HUES6 (cell line): ENCODE measurements at regions not wholly inside any gene's neighbourhood (a gene's known extent, or its start where the extent isn't known, plus 50 kb on each side); places are given as distances from the start of the nearest gene placed in this dataset.

Experiments used
- H3K27ac ChIP-seq: 2 replicates; pipeline ENCODE4 v1.7.0; 2013; ENCODE audit warnings: low read depth, mild to moderate bottlenecking, low read length, inconsistent platforms
- H3K27me3 ChIP-seq: 2 replicates; pipeline ENCODE4 v1.6.1; 2013; ENCODE audit warnings: low read length; ENCODE audit not compliant: control insufficient read depth, insufficient read depth
- H3K36me3 ChIP-seq: 2 replicates; pipeline ENCODE4 v1.6.1; 2013; ENCODE audit warnings: low read length; ENCODE audit not compliant: control insufficient read depth, insufficient read depth
- H3K4me1 ChIP-seq: 2 replicates; pipeline ENCODE4 v1.6.1; 2013; ENCODE audit warnings: low read length; ENCODE audit not compliant: control insufficient read depth, insufficient read depth
- H3K4me3 ChIP-seq: 2 replicates; pipeline ENCODE4 v1.5.1; 2013; ENCODE audit warnings: low read depth, low read length
- H3K9ac ChIP-seq: one replicate; pipeline ENCODE4 v1.6.1; 2013; ENCODE audit warnings: mild to moderate bottlenecking, low read length
- H3K9me3 ChIP-seq: 2 replicates; pipeline ENCODE4 v1.6.1; 2013; ENCODE audit warnings: low read depth, low read length; ENCODE audit not compliant: control insufficient read depth, insufficient read depth

DNA sequence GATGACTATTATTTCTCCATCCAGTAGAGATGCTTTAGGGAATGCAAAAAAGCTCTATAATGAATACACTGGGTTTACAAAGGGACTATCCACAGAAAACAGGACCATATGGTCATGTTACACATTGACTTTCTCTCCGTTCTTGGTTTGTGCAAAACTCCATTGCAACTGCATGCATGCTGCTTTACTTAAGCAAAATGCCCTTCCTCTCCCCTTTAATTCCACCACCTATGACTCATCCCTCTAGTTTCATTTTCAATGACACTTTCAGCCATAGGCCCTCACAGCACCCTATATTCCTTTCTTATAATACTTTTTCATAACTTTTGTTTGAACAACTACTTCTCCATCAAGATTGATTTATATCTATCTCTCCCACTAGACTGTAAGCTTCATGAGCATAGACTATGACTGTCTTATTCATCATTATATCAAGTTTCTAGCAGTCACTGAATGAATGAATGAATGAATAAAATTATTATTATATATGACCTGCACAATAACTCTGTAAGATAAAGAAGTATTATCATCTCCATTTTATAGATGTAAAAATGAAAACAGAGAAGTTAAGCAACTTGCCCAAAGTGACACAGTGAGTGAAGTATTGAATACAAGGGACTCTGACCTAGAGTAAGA, 248.9 kb downstream of the PLPP3 start:
- no peaks in the 10 kb centered on the region for H3K36me3 ChIP-seq
- H3K27me3 ChIP-seq, result no peaks in the 10 kb centered on the region
- no peaks in the 10 kb centered on the region for H3K9me3 ChIP-seq
- no peak overlapping the region for H3K4me3 ChIP-seq
- H3K4me1 ChIP-seq, result peaks cover 6% of the 10 kb centered on the region; the same call in 1 of the 2 replicates
- no peak overlapping the region for H3K27ac ChIP-seq
- H3K9ac ChIP-seq, result no peak overlapping the region

DNA sequence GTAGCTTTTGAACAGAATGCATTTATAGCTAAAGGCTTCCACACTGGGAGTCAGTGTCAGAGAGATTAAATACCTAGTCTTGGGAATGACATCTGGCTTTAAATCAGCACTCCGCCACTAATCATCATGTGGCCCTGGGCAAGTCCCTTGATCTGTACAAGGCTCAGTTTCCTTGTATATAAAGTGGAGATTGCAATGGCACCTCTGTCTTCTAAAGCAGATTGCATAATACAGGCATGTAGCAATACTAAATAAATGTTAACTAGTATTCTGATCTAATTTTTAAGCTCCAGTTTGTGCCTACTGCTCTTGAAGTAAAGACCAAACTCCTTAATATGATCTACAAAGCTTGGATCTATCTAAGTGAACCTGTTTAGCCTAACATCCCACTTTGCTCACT, 249.4 kb downstream of the PLPP3 start:
- H3K27ac ChIP-seq, result no peak overlapping the region
- H3K9ac ChIP-seq, result no peak overlapping the region
- H3K9me3 ChIP-seq, result no peaks in the 10 kb centered on the region
- no peak overlapping the region for H3K4me3 ChIP-seq
- no peaks in the 10 kb centered on the region for H3K36me3 ChIP-seq
- no peaks in the 10 kb centered on the region for H3K27me3 ChIP-seq
- H3K4me1 ChIP-seq, result peaks cover 6% of the 10 kb centered on the region; the same call in 1 of the 2 replicates

GRCh38 chr1:56327195-56327594, 252.2 kb downstream of the PLPP3 start:
- Histone ChIP-seq H3K36me3 (no peaks in the 10 kb centered on the region), H3K27ac (no peak overlapping the region), H3K9ac (no peak overlapping the region), H3K27me3 (no peaks in the 10 kb centered on the region), H3K9me3 (no peaks in the 10 kb centered on the region), H3K4me1 (peaks cover 6% of the 10 kb centered on the region; the same call in 1 of the 2 replicates), H3K4me3 (no peak overlapping the region)

DNA sequence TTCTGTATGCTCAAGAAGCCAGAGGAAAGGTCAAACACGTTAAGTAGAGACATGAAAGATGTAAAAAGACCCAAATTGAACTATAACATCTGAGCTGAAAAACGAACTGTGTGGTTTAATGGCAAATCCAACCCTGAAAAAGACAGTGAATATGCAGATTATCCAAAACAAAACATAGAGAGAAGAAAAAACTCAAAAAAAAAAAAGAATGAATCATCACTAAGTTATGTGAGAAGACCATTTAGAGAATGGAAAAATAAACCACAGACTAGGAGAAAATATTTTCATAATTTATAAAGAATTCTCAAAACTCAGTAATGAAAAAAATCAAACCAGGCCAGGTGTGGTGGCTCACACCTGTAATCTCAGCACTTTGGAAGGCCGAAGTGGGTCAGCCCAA, 253.3 kb downstream of the PLPP3 start:
- no peak overlapping the region for H3K27ac ChIP-seq

DNA sequence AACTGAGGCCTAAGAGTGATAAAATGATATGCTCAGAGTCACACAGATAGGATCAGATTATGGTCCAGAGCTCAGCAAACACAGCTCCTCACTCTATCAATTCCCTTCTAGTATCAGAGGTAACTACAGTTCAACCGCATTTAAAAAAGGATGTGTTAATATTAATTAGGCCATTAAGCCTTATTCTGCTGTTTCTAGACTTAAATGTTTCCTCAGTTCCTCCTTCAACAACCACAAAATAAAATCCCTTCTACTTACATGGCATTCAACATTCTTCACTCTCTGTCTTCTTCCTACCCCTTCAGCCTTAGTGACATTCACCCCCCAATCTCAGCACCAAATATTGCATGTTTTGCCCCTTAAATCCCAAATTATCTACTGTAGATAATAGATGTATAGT, 254.9 kb downstream of the PLPP3 start:
- no peak overlapping the region for H3K9ac ChIP-seq
- H3K36me3 ChIP-seq, result no peaks in the 10 kb centered on the region
- no peak overlapping the region for H3K27ac ChIP-seq
- H3K4me1 ChIP-seq, result no peaks in the 10 kb centered on the region
- H3K4me3 ChIP-seq, result no peak overlapping the region
- H3K27me3 ChIP-seq, result no peaks in the 10 kb centered on the region
- no peaks in the 10 kb centered on the region for H3K9me3 ChIP-seq

More for the DNA sequence above, 253.3 kb downstream of the PLPP3 start:
- no peaks in the 10 kb centered on the region for H3K9me3 ChIP-seq
- no peak overlapping the region for H3K9ac ChIP-seq
- H3K4me1 ChIP-seq, result peaks cover 3% of the 10 kb centered on the region; the same call in 1 of the 2 replicates
- no peak overlapping the region for H3K4me3 ChIP-seq
- no peaks in the 10 kb centered on the region for H3K36me3 ChIP-seq
- H3K27me3 ChIP-seq, result no peaks in the 10 kb centered on the region

GRCh38 chr1:56322211-56322610, 257.2 kb downstream of the PLPP3 start:
- no peak overlapping the region for H3K4me3 ChIP-seq
- no peak overlapping the region for H3K27ac ChIP-seq
- no peaks in the 10 kb centered on the region for H3K4me1 ChIP-seq
- H3K27me3 ChIP-seq, result no peaks in the 10 kb centered on the region
- H3K36me3 ChIP-seq, result no peaks in the 10 kb centered on the region
- no peaks in the 10 kb centered on the region for H3K9me3 ChIP-seq
- H3K9ac ChIP-seq, result no peak overlapping the region

DNA sequence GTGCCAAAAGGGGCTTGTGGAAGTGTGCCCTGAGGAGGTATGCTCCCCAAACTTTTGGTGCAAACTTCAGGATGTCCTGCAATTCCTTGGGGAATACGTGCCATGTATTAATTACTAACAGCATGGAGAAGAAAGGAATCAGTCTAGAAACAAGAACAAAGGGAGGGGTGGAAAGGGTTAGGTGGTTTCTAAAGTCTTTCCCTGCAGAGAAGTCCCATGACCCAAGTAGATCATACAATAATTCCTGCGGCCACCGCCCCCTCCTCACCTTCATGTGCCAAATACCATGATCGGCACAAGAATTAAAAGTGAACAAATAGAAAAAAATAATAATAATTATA, 258.2 kb downstream of the PLPP3 start:
- H3K9ac ChIP-seq, result no peak overlapping the region
- no peaks in the 10 kb centered on the region for H3K27me3 ChIP-seq
- H3K4me1 ChIP-seq, result no peaks in the 10 kb centered on the region
- no peak overlapping the region for H3K4me3 ChIP-seq
- H3K9me3 ChIP-seq, result no peaks in the 10 kb centered on the region
- H3K27ac ChIP-seq, result no peak overlapping the region
- H3K36me3 ChIP-seq, result no peaks in the 10 kb centered on the region

DNA sequence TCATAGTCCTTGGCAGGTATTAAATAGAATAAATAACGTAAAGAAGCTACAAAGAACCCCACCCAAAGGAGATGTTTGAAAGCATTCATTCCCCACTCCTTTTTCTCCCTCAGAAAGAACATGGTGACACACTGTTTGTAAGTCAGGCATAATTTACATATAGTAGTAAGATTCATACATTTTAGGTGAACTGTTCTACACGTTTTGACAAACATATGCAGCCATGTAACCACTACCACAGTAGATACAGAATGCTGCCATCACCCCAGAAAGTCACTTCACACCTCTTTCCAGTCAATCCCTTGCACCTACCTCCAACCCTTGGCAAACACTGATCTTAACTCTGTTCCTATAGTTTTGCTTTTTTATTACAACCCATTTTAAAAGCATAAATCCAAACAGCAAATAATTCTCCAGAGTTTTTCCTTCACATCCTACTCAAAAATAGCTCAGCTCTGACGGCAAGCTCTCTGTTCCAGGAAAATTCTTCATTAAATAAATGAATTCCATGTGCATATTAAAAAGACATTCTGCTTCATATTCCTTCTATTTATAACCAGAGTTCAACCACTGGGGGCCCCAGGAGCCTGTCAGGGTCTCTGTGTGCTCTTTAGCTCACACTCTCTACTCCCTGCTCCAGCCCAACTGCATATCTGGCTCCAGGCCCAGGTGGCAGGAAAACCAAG, 258.8 kb downstream of the PLPP3 start:
- no peak overlapping the region for H3K9ac ChIP-seq
- no peaks in the 10 kb centered on the region for H3K36me3 ChIP-seq
- no peak overlapping the region for H3K27ac ChIP-seq
- no peaks in the 10 kb centered on the region for H3K9me3 ChIP-seq
- H3K4me3 ChIP-seq, result no peak overlapping the region
- H3K27me3 ChIP-seq, result no peaks in the 10 kb centered on the region
- H3K4me1 ChIP-seq, result no peaks in the 10 kb centered on the region

- H3K9me3 ChIP-seq, result peaks cover 8% of the 10 kb centered on the region; the same call in 1 of the 2 replicates
- H3K36me3 ChIP-seq, result no peaks in the 10 kb centered on the region
- H3K27me3 ChIP-seq, result no peaks in the 10 kb centered on the region
- H3K27ac ChIP-seq, result no peak overlapping the region
- no peak overlapping the region for H3K9ac ChIP-seq
- no peak overlapping the region for H3K4me3 ChIP-seq
- H3K4me1 ChIP-seq, result no peaks in the 10 kb centered on the region
These were observed 261.6 kb downstream of the PLPP3 start for GRCh38 chr1:56317722-56318121.

DNA sequence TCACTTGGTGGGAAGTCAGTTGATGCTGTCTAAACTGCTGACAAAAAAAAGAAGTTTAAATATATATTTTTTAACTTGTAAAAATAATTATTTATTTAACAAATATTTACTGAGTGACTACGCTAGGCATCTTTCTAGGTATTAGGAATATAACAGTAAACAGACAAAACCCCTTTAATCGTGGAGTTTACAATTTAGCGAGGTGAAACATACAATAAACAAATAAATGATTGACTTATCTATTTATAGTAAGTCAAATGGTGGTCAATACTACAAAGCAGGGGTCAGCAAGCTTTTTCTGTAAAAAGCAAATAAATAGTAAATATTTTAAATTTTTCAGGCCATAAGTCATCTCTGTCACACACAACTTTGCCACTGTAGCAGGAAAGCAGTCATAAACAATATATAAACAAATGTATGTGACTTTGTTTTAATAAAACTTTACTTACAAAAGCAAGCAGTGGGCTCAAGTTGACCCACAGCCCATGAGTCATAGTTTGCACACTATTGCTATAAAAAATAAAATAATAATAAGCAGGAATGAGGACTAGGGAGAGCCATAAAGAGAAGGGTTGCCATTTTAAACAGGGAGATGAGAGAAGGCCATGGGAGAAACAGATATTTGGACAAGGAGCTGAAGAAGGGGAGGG, 263.9 kb downstream of the PLPP3 start:
- no peaks in the 10 kb centered on the region for H3K36me3 ChIP-seq
- no peaks in the 10 kb centered on the region for H3K4me1 ChIP-seq
- H3K27me3 ChIP-seq, result no peaks in the 10 kb centered on the region
- peaks cover 8% of the 10 kb centered on the region; the same call in 1 of the 2 replicates for H3K9me3 ChIP-seq
- H3K27ac ChIP-seq, result no peak overlapping the region
- no peak overlapping the region for H3K4me3 ChIP-seq
- H3K9ac ChIP-seq, result no peak overlapping the region

GRCh38 chr1:56313560-56313959, 265.8 kb downstream of the PLPP3 start:
- Histone ChIP-seq H3K27me3 (no peaks in the 10 kb centered on the region), H3K36me3 (no peaks in the 10 kb centered on the region), H3K9ac (no peak overlapping the region), H3K27ac (no peak overlapping the region), H3K4me3 (no peak overlapping the region), H3K4me1 (no peaks in the 10 kb centered on the region), H3K9me3 (peaks cover 12% of the 10 kb centered on the region; the same call in 1 of the 2 replicates)
